Mesendoderm (in vitro differentiated cells): ENCODE measurements at regions not wholly inside any gene's neighbourhood (a gene's known extent, or its start where the extent isn't known, plus 50 kb on each side); places are given as distances from the start of the nearest gene placed in this dataset.
"Not testable (repeated sequence)": the region's sequence is repeated elsewhere in the genome, so short reads cannot be mapped to it uniquely, and the experiment has no call there.

Experiments used
- DNase-seq: peaks from one replicate; pipeline ENCODE4 v3.0.0; 2013
- H2AK5ac ChIP-seq: 2 replicates; pipeline ENCODE4 v1.6.1; 2013; ENCODE audit warnings: low read length, inconsistent platforms
- H2BK120ac ChIP-seq: 2 replicates; pipeline ENCODE4 v1.6.1; 2013; ENCODE audit warnings: low read depth, mild to moderate bottlenecking, low read length, moderate library complexity, mixed read lengths
- H2BK15ac ChIP-seq: replicated peaks from 2 replicates; pipeline ENCODE4 v1.6.1; 2013; ENCODE audit warnings: low read depth, mild to moderate bottlenecking, moderate library complexity
- H2BK5ac ChIP-seq: 2 replicates; pipeline ENCODE4 v1.6.1; 2013; ENCODE audit warnings: low read length, inconsistent platforms
- H3K18ac ChIP-seq: 2 replicates; pipeline ENCODE4 v1.6.1; 2013; ENCODE audit warnings: mild to moderate bottlenecking, low read length, mixed read lengths
- H3K23ac ChIP-seq: one replicate; pipeline ENCODE4 v1.6.1; 2013; ENCODE audit warnings: low read length
- H3K27ac ChIP-seq: 2 replicates; pipeline ENCODE4 v1.5.1; 2013; ENCODE audit warnings: low read depth, mild to moderate bottlenecking, inconsistent platforms, low read length, moderate library complexity
- H3K27me3 ChIP-seq: 2 replicates; pipeline ENCODE4 v1.6.1; 2013; ENCODE audit warnings: low read length, control low read depth, mild to moderate bottlenecking, inconsistent platforms; ENCODE audit not compliant: insufficient read depth, poor library complexity
- H3K36me3 ChIP-seq: 2 replicates; pipeline ENCODE4 v1.6.1; 2013; ENCODE audit warnings: low read length, inconsistent platforms; ENCODE audit not compliant: control insufficient read depth, insufficient read depth
- H3K4ac ChIP-seq: one replicate; pipeline ENCODE4 v1.6.1; 2013; ENCODE audit warnings: low read depth, mild to moderate bottlenecking, low read length, moderate library complexity
- H3K4me1 ChIP-seq: 2 replicates; pipeline ENCODE4 v1.6.1; 2013; ENCODE audit warnings: low read depth, low read length, inconsistent platforms; ENCODE audit not compliant: control insufficient read depth
- H3K4me2 ChIP-seq: 2 replicates; pipeline ENCODE4 v1.6.1; 2013; ENCODE audit warnings: low read length
- H3K4me3 ChIP-seq: 2 replicates; pipeline ENCODE4 v1.5.1; 2013; ENCODE audit warnings: mild to moderate bottlenecking, low read length
- H3K56ac ChIP-seq: one replicate; pipeline ENCODE4 v1.6.1; 2013; ENCODE audit warnings: low read length
- H3K79me1 ChIP-seq: 2 replicates; pipeline ENCODE4 v1.6.1; 2013; ENCODE audit warnings: low read length, inconsistent platforms
- H3K79me2 ChIP-seq: 2 replicates; pipeline ENCODE4 v1.6.1; 2013; ENCODE audit warnings: mild to moderate bottlenecking, low read length; ENCODE audit not compliant: control insufficient read depth, insufficient read depth
- H3K9ac ChIP-seq: 2 replicates; pipeline ENCODE4 v1.6.1; 2013; ENCODE audit warnings: low read length, inconsistent platforms
- H4K5ac ChIP-seq: one replicate; pipeline ENCODE4 v1.6.1; 2013; ENCODE audit warnings: low read length
- H4K8ac ChIP-seq: one replicate; pipeline ENCODE4 v1.6.1; 2013; ENCODE audit warnings: low read depth, mild to moderate bottlenecking, control low read depth, low read length, moderate library complexity
- WGBS: extraction: QIAGEN DNeasy Blood & Tissue Kit; methylation state at CpG from one replicate; pipeline ENCODE4 v1.1.7; 2013; ENCODE audit warnings: low lambda C conversion rate, missing lambda C conversion rate; ENCODE audit not compliant: insufficient coverage; ENCODE audit errors: extremely low coverage; 5-methylcytosine and 5-hydroxymethylcytosine counted together

DNA sequence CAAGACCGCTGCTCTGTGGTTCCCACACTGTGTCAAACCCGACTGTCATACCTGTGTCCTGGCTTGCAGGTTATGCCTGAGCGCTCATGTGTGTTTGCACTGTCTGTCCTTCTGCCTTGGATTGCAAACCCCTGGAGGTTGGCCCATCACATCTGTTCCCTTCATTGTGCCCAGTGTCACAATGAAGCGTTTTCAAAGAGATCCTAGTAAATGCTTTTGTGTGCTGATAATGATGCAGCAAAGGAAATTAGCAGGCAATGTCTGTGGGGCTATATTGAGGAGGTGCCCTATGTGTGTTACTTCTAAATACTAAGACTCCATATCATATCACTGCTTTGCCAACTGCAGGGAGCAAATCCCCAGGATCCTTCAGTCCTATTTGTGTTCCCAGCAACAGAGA lies 424.4 kb upstream of the NFIA start:
- H3K4ac ChIP-seq = no peak overlapping the region
- no peak overlapping the region for H4K8ac ChIP-seq
- H2BK5ac ChIP-seq = no peak overlapping the region
- no peak overlapping the region for H3K18ac ChIP-seq
- no peaks in the 10 kb centered on the region for H3K27me3 ChIP-seq
- no peak overlapping the region for H2AK5ac ChIP-seq
- H3K27ac ChIP-seq = no peak overlapping the region
- H2BK120ac ChIP-seq = no peak overlapping the region
- H3K56ac ChIP-seq = no peak overlapping the region
- H3K36me3 ChIP-seq = no peaks in the 10 kb centered on the region
- no peak overlapping the region for H3K9ac ChIP-seq
- no peak for DNase-seq
- H3K4me1 ChIP-seq = no peaks in the 10 kb centered on the region
- H3K4me3 ChIP-seq = no peak overlapping the region
- no peak overlapping the region for H4K5ac ChIP-seq
- no peak overlapping the region for H2BK15ac ChIP-seq
- no peaks in the 10 kb centered on the region for H3K79me1 ChIP-seq
- H3K79me2 ChIP-seq = no peaks in the 10 kb centered on the region
- H3K23ac ChIP-seq = no peak overlapping the region
- WGBS = no CpG with 5 or more reads among the region's 4 CpGs
- no peak overlapping the region for H3K4me2 ChIP-seq

DNA sequence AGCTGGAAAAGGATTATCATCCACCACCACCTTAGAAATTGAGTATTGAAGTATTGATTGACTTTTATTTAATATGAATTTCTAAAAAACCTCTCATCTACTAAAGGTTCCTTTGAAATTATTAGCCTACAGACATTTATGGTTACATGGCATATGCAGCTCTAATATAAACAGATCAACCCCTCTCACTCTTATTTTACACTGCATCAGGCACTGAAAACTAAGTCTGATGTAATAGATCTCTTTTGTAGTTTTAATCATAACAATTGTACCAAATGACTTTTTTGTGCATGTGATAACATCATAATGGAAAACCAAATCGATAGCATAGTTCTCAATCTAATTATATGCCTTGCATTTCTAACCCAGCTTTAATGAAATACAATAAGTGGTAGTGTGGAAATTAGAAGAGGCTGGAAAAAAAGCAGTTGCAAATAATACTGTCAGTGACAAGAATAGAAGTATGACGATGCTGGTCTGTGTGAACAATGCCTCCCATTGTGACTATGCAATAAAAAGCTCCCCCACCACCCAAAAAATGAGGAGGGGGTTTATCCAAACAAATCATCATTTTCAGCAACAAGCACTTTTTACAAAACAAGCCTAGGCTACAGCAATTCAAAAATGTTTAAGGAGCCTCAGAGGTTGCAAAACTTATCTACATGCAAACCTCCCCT lies 426.5 kb upstream of the NFIA start:
- H2AK5ac ChIP-seq = no peak overlapping the region
- no peak overlapping the region for H3K4me2 ChIP-seq
- H3K79me2 ChIP-seq = no peaks in the 10 kb centered on the region
- H2BK120ac ChIP-seq = no peak overlapping the region
- no peak overlapping the region for H4K8ac ChIP-seq
- no peaks in the 10 kb centered on the region for H3K4me1 ChIP-seq
- H2BK15ac ChIP-seq = no peak overlapping the region
- H3K18ac ChIP-seq = no peak overlapping the region
- H3K56ac ChIP-seq = no peak overlapping the region
- H3K79me1 ChIP-seq = no peaks in the 10 kb centered on the region
- no peak for DNase-seq
- no peak overlapping the region for H3K27ac ChIP-seq
- H3K27me3 ChIP-seq = no peaks in the 10 kb centered on the region
- no CpG with 5 or more reads among the region's 2 CpGs for WGBS
- H3K4ac ChIP-seq = no peak overlapping the region
- H3K36me3 ChIP-seq = no peaks in the 10 kb centered on the region
- no peak overlapping the region for H3K23ac ChIP-seq
- no peak overlapping the region for H2BK5ac ChIP-seq
- no peak overlapping the region for H3K4me3 ChIP-seq
- no peak overlapping the region for H4K5ac ChIP-seq
- no peak overlapping the region for H3K9ac ChIP-seq

DNA sequence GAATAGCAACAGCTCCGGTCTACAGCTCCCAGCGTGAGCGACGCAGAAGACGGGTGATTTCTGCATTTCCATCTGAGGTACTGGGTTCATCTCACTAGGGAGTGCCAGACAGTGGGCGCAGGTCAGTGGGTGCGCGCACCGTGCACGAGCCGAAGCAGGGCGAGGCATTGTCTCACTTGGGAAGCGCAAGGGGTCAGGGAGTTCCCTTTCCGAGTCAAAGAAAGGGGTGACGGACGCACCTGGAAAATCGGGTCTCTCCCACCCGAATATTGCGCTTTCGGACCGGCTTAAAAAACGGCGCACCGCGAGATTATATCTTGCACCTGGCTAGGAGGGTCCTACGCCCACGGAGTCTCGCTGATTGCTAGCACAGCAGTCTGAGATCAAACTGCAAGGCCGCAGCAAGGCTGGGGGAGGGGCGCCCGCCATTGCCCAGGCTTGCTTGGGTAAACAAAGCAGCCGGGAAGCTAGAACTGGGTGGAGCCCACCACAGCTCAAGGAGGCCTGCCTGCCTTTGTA lies 442.3 kb upstream of the NFIA start:
- not testable (repeated sequence) for H3K79me2 ChIP-seq, H3K4me2 ChIP-seq, H3K56ac ChIP-seq, H3K4me1 ChIP-seq, H3K4ac ChIP-seq, H4K5ac ChIP-seq, H2BK120ac ChIP-seq, H3K79me1 ChIP-seq, H3K18ac ChIP-seq, H3K4me3 ChIP-seq, DNase-seq, H3K27ac ChIP-seq, H3K23ac ChIP-seq, H2BK15ac ChIP-seq, H3K9ac ChIP-seq, H3K36me3 ChIP-seq, H3K27me3 ChIP-seq, H2AK5ac ChIP-seq, H4K8ac ChIP-seq, H2BK5ac ChIP-seq
- WGBS = no CpG with 5 or more reads among the region's 32 CpGs

DNA sequence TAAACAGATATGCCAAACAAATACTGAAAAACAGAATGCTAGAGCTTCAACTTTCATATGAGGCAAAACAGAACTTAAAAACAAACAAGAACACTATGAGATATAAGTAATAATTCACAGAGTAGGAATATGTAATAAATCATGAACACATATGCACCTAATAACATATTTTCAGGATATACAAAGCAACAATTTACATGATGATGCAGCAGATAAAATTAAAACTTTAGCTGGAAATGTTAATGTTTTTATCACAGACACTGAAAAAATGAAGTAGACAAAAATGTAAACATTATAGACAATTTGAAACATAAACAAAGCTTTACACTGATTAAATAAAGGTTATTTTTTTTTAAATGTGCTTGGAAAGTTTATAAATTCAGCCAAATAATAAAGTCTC lies 443.1 kb upstream of the NFIA start:
- Histone ChIP-seq H3K4me1 (no peaks in the 10 kb centered on the region), H3K36me3 (no peaks in the 10 kb centered on the region)

DNA sequence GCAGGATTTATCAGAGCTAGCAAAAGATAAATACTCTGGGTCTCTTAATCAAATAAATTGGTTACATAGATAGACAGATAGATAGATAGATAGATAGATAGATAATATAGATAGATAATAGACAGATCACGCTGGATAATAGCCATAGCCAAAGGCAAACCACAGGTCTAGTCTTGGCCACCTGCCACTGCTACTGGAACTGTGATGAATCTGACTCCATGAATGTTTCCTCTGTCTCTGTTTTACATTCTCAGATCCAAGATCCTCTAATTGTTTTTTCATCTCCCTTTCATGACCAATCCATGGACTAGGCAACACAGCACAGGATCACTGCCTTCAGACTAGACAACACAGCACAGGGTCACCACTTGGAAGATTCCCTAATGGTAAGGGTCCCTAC lies 444.7 kb upstream of the NFIA start:
- Histone ChIP-seq H2BK5ac (no peak overlapping the region), H3K23ac (no peak overlapping the region), H4K5ac (no peak overlapping the region), H2BK15ac (no peak overlapping the region), H3K4ac (no peak overlapping the region), H3K27ac (no peak overlapping the region), H3K79me1 (no peaks in the 10 kb centered on the region), H3K4me1 (no peaks in the 10 kb centered on the region), H3K9ac (no peak overlapping the region), H3K36me3 (no peaks in the 10 kb centered on the region), H2BK120ac (no peak overlapping the region), H3K27me3 (no peaks in the 10 kb centered on the region), H3K79me2 (no peaks in the 10 kb centered on the region), H4K8ac (no peak overlapping the region), H3K4me3 (no peak overlapping the region), H3K4me2 (no peak overlapping the region), H3K18ac (no peak overlapping the region), H2AK5ac (no peak overlapping the region), H3K56ac (no peak overlapping the region)
- DNase-seq = no peak
- no CpG with 5 or more reads among the region's 1 CpG for WGBS

More for the DNA sequence above, 443.1 kb upstream of the NFIA start:
- Histone ChIP-seq H3K27ac (no peak overlapping the region), H3K23ac (no peak overlapping the region), H3K79me2 (no peaks in the 10 kb centered on the region), H3K56ac (no peak overlapping the region), H3K79me1 (no peaks in the 10 kb centered on the region), H3K18ac (no peak overlapping the region), H2BK5ac (no peak overlapping the region), H3K27me3 (no peaks in the 10 kb centered on the region), H4K5ac (no peak overlapping the region), H2AK5ac (no peak overlapping the region), H3K4me2 (no peak overlapping the region), H3K4ac (no peak overlapping the region), H3K4me3 (no peak overlapping the region), H2BK15ac (no peak overlapping the region), H3K9ac (no peak overlapping the region), H2BK120ac (no peak overlapping the region), H4K8ac (no peak overlapping the region)
- no peak for DNase-seq

DNA sequence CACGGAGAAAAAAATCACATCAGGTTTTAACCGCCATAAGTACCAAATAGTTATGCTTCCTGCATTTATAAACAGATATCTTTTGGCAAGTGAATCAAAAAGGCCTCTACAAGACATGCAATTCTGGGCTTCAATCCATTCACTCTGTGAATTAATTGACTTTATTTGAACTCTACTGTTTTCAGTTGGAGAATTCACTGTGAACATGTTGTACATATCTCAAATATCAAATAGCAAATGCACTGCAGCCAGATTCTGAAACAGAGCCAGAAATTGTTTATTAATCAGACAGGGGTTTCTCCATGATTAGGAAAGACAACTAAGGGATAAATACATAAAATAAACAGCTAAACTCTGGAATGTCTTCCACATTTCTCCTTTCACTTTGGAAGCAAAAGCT lies 445.4 kb upstream of the NFIA start:
- no peak overlapping the region for H4K5ac ChIP-seq
- H3K23ac ChIP-seq = no peak overlapping the region
- H3K18ac ChIP-seq = no peak overlapping the region
- H2BK120ac ChIP-seq = no peak overlapping the region
- H2AK5ac ChIP-seq = no peak overlapping the region
- H3K79me2 ChIP-seq = no peaks in the 10 kb centered on the region
- no peak overlapping the region for H3K27ac ChIP-seq
- no peak overlapping the region for H3K9ac ChIP-seq
- WGBS = no CpG with 5 or more reads among the region's 2 CpGs
- H2BK15ac ChIP-seq = no peak overlapping the region
- H4K8ac ChIP-seq = no peak overlapping the region
- H3K4ac ChIP-seq = no peak overlapping the region
- H3K4me1 ChIP-seq = no peaks in the 10 kb centered on the region
- no peaks in the 10 kb centered on the region for H3K79me1 ChIP-seq
- no peaks in the 10 kb centered on the region for H3K27me3 ChIP-seq
- no peak for DNase-seq
- no peak overlapping the region for H2BK5ac ChIP-seq
- no peak overlapping the region for H3K4me3 ChIP-seq
- no peak overlapping the region for H3K4me2 ChIP-seq
- H3K36me3 ChIP-seq = no peaks in the 10 kb centered on the region
- H3K56ac ChIP-seq = no peak overlapping the region
